ENCODE measurements at regions not wholly inside any gene's neighbourhood (a gene's known extent, or its start where the extent isn't known, plus 50 kb on each side); places are given as distances from the start of the nearest gene placed in this dataset.

DNA sequence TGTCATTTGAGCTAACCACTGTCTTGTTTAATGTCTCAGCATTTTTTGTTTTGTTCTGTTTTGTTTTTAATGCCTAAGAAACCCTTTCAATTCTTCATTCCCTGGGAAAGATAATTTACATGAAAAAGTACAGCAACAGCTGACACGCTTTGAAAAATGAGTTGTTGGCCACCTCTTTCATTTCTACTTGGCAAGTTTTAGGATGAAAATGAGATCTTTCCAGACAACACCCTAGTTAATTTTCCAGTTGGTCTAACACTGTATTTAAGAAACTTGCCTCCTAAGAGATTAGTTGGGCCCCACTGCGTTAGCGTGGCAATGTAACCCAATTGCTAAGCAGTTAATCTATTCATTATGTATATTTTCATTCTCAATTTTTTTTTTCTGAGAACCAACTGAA, 194.0 kb upstream of the LRRN1 start:
- TF ChIP-seq BHLHE40 (IDR thresholded peaks at IDR 0.05; ENCODE audit: borderline replicate concordance) (no peak), FOXM1 (IDR thresholded peaks at IDR 0.05; ENCODE audit: borderline replicate concordance) (no peak), TARDBP (IDR thresholded peaks at IDR 0.05) (no peak), FOXA1 (IDR thresholded peaks at IDR 0.05) (no peak), SUZ12 (IDR thresholded peaks at IDR 0.05) (no peak), LEF1 (IDR thresholded peaks at IDR 0.05; ENCODE audit: borderline replicate concordance) (no peak), HDGF (IDR thresholded peaks at IDR 0.05; ENCODE audit: borderline replicate concordance) (no peak), PKNOX1 (IDR thresholded peaks at IDR 0.05) (no peak), NFRKB (IDR thresholded peaks at IDR 0.05) (no peak), SP1 (IDR thresholded peaks at IDR 0.05) (no peak), CTBP1 (IDR thresholded peaks at IDR 0.05; ENCODE audit: borderline replicate concordance) (no peak), ZNF384 (IDR thresholded peaks at IDR 0.05) (no peak)
